IMR-90 (cell line): ENCODE measurements at regions not wholly inside any gene's neighbourhood (a gene's known extent, or its start where the extent isn't known, plus 50 kb on each side); places are given as distances from the start of the nearest gene placed in this dataset.

ENCODE experiments used
- ATAC-seq: fragments of 200-7000 bp; cut with Tn5 transposase; 2 replicates; pipeline ENCODE4 v1.9.1; 2020; ENCODE audit warnings: low read depth, mild to moderate bottlenecking, moderate library complexity
- BruUV-seq: library from RNA; stranded (reverse); fragments of 400-500 nt; replicated peaks from 2 replicates; lab custom pipeline; 2021; lab: Mats Ljungman, UMichigan
- CTCF ChIA-PET: fragments of 300-600 bp; formaldehyde crosslinking; extraction: SDS; loops from one replicate; lab custom pipeline; 2021; ENCODE audit warnings: antibody characterized with exemption; lab: Yijun Ruan, JAX
- POLR2A ChIA-PET: fragments of 300-600 bp; sonication (Branson Sonifier 250); formaldehyde crosslinking; loops from one replicate; lab custom pipeline; 2022; ENCODE audit warnings: antibody characterized with exemption; ENCODE audit not compliant: unreplicated experiment; lab: Charles Lee
- DNase-seq: peaks from one replicate; pipeline ENCODE4 v3.0.0; 2013
- H2AFZ ChIP-seq: replicated peaks from 2 replicates; pipeline ENCODE3; 2013; ENCODE audit warnings: low read length, mild to moderate bottlenecking; ENCODE audit not compliant: poor library complexity
- H2AK5ac ChIP-seq: 2 replicates; pipeline ENCODE4 v1.6.1; 2013; ENCODE audit warnings: low read depth, low read length, inconsistent platforms
- H2AK9ac ChIP-seq: replicated peaks from 2 replicates; pipeline ENCODE3; 2013; ENCODE audit warnings: mild to moderate bottlenecking, low read depth, low read length, moderate library complexity; ENCODE audit not compliant: poor library complexity
- H2BK120ac ChIP-seq: 2 replicates; pipeline ENCODE4 v1.6.1; 2013; ENCODE audit warnings: low read depth, low read length, inconsistent platforms
- H2BK15ac ChIP-seq: 3 replicates; pipeline ENCODE4 v1.6.1; 2013; ENCODE audit warnings: low read depth, low read length, inconsistent platforms
- H2BK20ac ChIP-seq: 2 replicates; pipeline ENCODE4 v1.6.1; 2013; ENCODE audit warnings: low read depth, mild to moderate bottlenecking, inconsistent platforms, low read length, moderate library complexity
- H2BK5ac ChIP-seq: 2 replicates; pipeline ENCODE4 v1.6.1; 2013; ENCODE audit warnings: mild to moderate bottlenecking, low read depth, low read length, inconsistent platforms; ENCODE audit not compliant: poor library complexity, severe bottlenecking
- H3K14ac ChIP-seq: replicated peaks from 2 replicates; pipeline ENCODE4 v1.6.1; 2013; ENCODE audit warnings: low read depth, low read length, inconsistent platforms
- H3K18ac ChIP-seq: 2 replicates; pipeline ENCODE4 v1.6.1; 2013; ENCODE audit warnings: low read depth, low read length, control low read depth
- H3K23ac ChIP-seq: 2 replicates; pipeline ENCODE4 v1.6.1; 2013; ENCODE audit warnings: low read depth, low read length, inconsistent platforms
- H3K27ac ChIP-seq: 2 replicates; pipeline ENCODE4 v1.5.1; 2013; ENCODE audit warnings: mild to moderate bottlenecking, control low read depth, low read length; ENCODE audit not compliant: insufficient read depth
- H3K27me3 ChIP-seq: 2 replicates; pipeline ENCODE4 v1.6.1; 2013; ENCODE audit warnings: low read length; ENCODE audit not compliant: control insufficient read depth, insufficient read depth
- H3K36me3 ChIP-seq: 2 replicates; pipeline ENCODE4 v1.6.1; 2013; ENCODE audit warnings: low read length, mixed read lengths; ENCODE audit not compliant: control insufficient read depth, insufficient read depth
- H3K4ac ChIP-seq: 2 replicates; pipeline ENCODE4 v1.6.1; 2013; ENCODE audit warnings: low read depth, low read length, inconsistent platforms
- H3K4me1 ChIP-seq: 2 replicates; pipeline ENCODE4 v1.6.1; 2013; ENCODE audit warnings: low read length, mixed read lengths; ENCODE audit not compliant: control insufficient read depth, insufficient read depth
- H3K4me2 ChIP-seq: 2 replicates; pipeline ENCODE4 v1.6.1; 2013; ENCODE audit warnings: low read depth, mild to moderate bottlenecking, control low read depth, low read length, moderate library complexity
- H3K4me3 ChIP-seq: 2 replicates; pipeline ENCODE4 v1.5.1; 2013; ENCODE audit warnings: low read depth, mild to moderate bottlenecking, control low read depth, low read length, moderate library complexity; ENCODE audit not compliant: insufficient read depth
- H3K56ac ChIP-seq: 2 replicates; pipeline ENCODE4 v1.6.1; 2013; ENCODE audit warnings: low read length, inconsistent platforms; ENCODE audit not compliant: insufficient read depth; ENCODE audit errors: extremely low read depth
- H3K79me1 ChIP-seq, 2 experiments: 2 replicates each; pipeline ENCODE4 v1.6.1; 2013; ENCODE audit warnings: low read length in 2 of 2, inconsistent platforms in 1 of 2, low read depth in 1 of 2
- H3K9ac ChIP-seq: 2 replicates; pipeline ENCODE4 v1.6.1; 2013; ENCODE audit warnings: low read depth, low read length, control low read depth
- H3K9me1 ChIP-seq: 2 replicates; pipeline ENCODE4 v1.6.1; 2013; ENCODE audit warnings: low read length, inconsistent platforms; ENCODE audit not compliant: insufficient read depth
- H3K9me3 ChIP-seq: 2 replicates; pipeline ENCODE4 v1.6.1; 2013; ENCODE audit warnings: low read length; ENCODE audit not compliant: control insufficient read depth, insufficient read depth
- H4K20me1 ChIP-seq: 2 replicates; pipeline ENCODE4 v1.6.1; 2013; ENCODE audit warnings: low read length, inconsistent platforms; ENCODE audit not compliant: insufficient read depth
- H4K5ac ChIP-seq: 2 replicates; pipeline ENCODE4 v1.6.1; 2013; ENCODE audit warnings: mild to moderate bottlenecking, low read depth, low read length, control low read depth
- H4K8ac ChIP-seq, 2 experiments: 2 replicates each; pipeline ENCODE4 v1.6.1; 2013; ENCODE audit warnings: low read depth in 2 of 2, low read length in 2 of 2, control low read depth in 1 of 2, inconsistent platforms in 1 of 2
- H4K91ac ChIP-seq: 2 replicates; pipeline ENCODE4 v1.6.1; 2013; ENCODE audit warnings: low read depth, low read length, inconsistent platforms; ENCODE audit not compliant: insufficient read depth
- BHLHE40 ChIP-seq: fragments of 150-350 bp; IDR thresholded peaks from 2 replicates; pipeline ENCODE4 v1.6.1; 2016; ENCODE audit warnings: mild to moderate bottlenecking, low read depth, low read length
- CEBPB ChIP-seq: IDR thresholded peaks from 2 replicates; pipeline ENCODE4 v1.6.1; 2012; ENCODE audit warnings: low read depth, low read length, improper control_type of control experiment
- CHD1 ChIP-seq: IDR thresholded peaks from 2 replicates; pipeline ENCODE4 v1.6.1; 2012; ENCODE audit warnings: low read depth, low read length, improper control_type of control experiment
- CTCF ChIP-seq: conservative IDR thresholded peaks from 2 replicates; pipeline ENCODE4 v1.5.1; 2012; ENCODE audit warnings: mild to moderate bottlenecking, low read depth, low read length, improper control_type of control experiment
- ELK1 ChIP-seq: fragments of 150-350 bp; IDR thresholded peaks from 2 replicates; pipeline ENCODE4 v1.6.1; 2016; ENCODE audit warnings: low read depth, mild to moderate bottlenecking, low read length, moderate library complexity, borderline replicate concordance
- FOS ChIP-seq: fragments of 150-350 bp; IDR thresholded peaks from 2 replicates; pipeline ENCODE4 v1.6.1; 2016; ENCODE audit warnings: low read depth, low read length
- MAFK ChIP-seq: IDR thresholded peaks from 2 replicates; pipeline ENCODE4 v1.6.1; 2012; ENCODE audit warnings: low read depth, low read length, improper control_type of control experiment
- MAZ ChIP-seq: IDR thresholded peaks from 2 replicates; pipeline ENCODE4 v1.6.1; 2012; ENCODE audit warnings: low read depth, mild to moderate bottlenecking, low read length, improper control_type of control experiment, moderate library complexity, borderline replicate concordance
- MXI1 ChIP-seq: IDR thresholded peaks from 2 replicates; pipeline ENCODE4 v1.6.1; 2012; ENCODE audit warnings: low read depth, mild to moderate bottlenecking, low read length, moderate library complexity, borderline replicate concordance
- NFE2L2 ChIP-seq: fragments of 150-350 bp; IDR thresholded peaks from 2 replicates; pipeline ENCODE4 v1.6.1; 2016; ENCODE audit warnings: low read depth, mild to moderate bottlenecking, low read length
- POLR2A ChIP-seq: IDR thresholded peaks from 2 replicates; pipeline ENCODE4 v1.6.1; 2012; ENCODE audit warnings: mild to moderate bottlenecking, low read depth, low read length
- RAD21 ChIP-seq: IDR thresholded peaks from 2 replicates; pipeline ENCODE4 v1.6.1; 2012; ENCODE audit warnings: low read length, improper control_type of control experiment
- RCOR1 ChIP-seq: IDR thresholded peaks from 2 replicates; pipeline ENCODE4 v1.6.1; 2012; ENCODE audit warnings: mild to moderate bottlenecking, low read length, improper control_type of control experiment; ENCODE audit not compliant: insufficient replicate concordance
- RFX5 ChIP-seq: IDR thresholded peaks from 2 replicates; pipeline ENCODE4 v1.8.0; 2012; ENCODE audit warnings: low read depth, mild to moderate bottlenecking, low read length, moderate library complexity
- SMC3 ChIP-seq: fragments of 150-350 bp; IDR thresholded peaks from 2 replicates; pipeline ENCODE4 v1.6.1; 2016; ENCODE audit warnings: low read depth, mild to moderate bottlenecking, antibody characterized with exemption, low read length, moderate library complexity
- USF2 ChIP-seq: fragments of 150-350 bp; IDR thresholded peaks from 2 replicates; pipeline ENCODE4 v1.6.1; 2017; ENCODE audit warnings: mild to moderate bottlenecking, antibody characterized with exemption, low read length, low read depth
- WGBS, 2 experiments: methylation state at CpG; one replicate each; pipeline versions ENCODE4 v1.1.5 to v1.1.7; 2013; ENCODE audit warnings: missing lambda C conversion rate in 2 of 2; ENCODE audit not compliant: insufficient read length in 1 of 2; ENCODE audit errors: extremely low coverage in 2 of 2; 5-methylcytosine and 5-hydroxymethylcytosine counted together
- dilution Hi-C: fragments of 300-500 bp; cut with HindIII; formaldehyde crosslinking; loops from one replicate; pipeline ENCODE4 v1.14.3; 2018; ENCODE audit warnings: low sequenced_read_pairs; ENCODE audit not compliant: unreplicated experiment
- in situ Hi-C: fragments of 300-500 bp; cut with MboI; formaldehyde crosslinking; loops from 3 replicates; pipeline ENCODE4 v1.14.3; 2019; ENCODE audit warnings: low sequenced_read_pairs, inconsistent platforms, mixed read lengths
- intact Hi-C: fragments of 100-400 bp; cut with micrococcal nuclease; formaldehyde crosslinking; loops from 2 replicates; pipeline ENCODE4 v1.10.0; 2022

GRCh38 chr4:125550769-125551168, 236.0 kb downstream of the FAT4 start:
- Histone ChIP-seq H2BK5ac (no peak overlapping the region), H2AK9ac (no peak overlapping the region), H2BK120ac (no peak overlapping the region), H3K4me2 (no peak overlapping the region), H4K91ac (no peak overlapping the region), H3K4ac (no peak overlapping the region), H3K27ac (no peak overlapping the region), H3K23ac (no peak overlapping the region), H3K36me3 (no peaks in the 10 kb centered on the region), H2BK20ac (no peak overlapping the region), H2BK15ac (no peak overlapping the region), H4K20me1 (no peaks in the 10 kb centered on the region), H3K79me1 (no peaks in the 10 kb centered on the region), H3K9me1 (no peaks in the 10 kb centered on the region), H3K4me1 (peaks cover 2% of the 10 kb centered on the region; the same call in 1 of the 2 replicates), H3K27me3 (no peaks in the 10 kb centered on the region), H4K8ac (no peak overlapping the region), H3K18ac (no peak overlapping the region), H3K56ac (no peak overlapping the region), H2AFZ (no peak overlapping the region), H3K4me3 (no peak overlapping the region), H3K9ac (no peak overlapping the region), H4K5ac (no peak overlapping the region), H2AK5ac (no peak overlapping the region), H3K9me3 (no peaks in the 10 kb centered on the region), H3K14ac (no peak overlapping the region)
- CTCF ChIA-PET: no interaction called here
- dilution Hi-C loops (no loop called here), in situ Hi-C loops (no loop called here), intact Hi-C loops (no loop called here)
- POLR2A ChIA-PET: no interaction called here
- TF ChIP-seq SMC3 (no peak), CHD1 (no peak), BHLHE40 (no peak), MAZ (no peak), RFX5 (no peak), POLR2A (no peak), USF2 (no peak), MXI1 (no peak), FOS (no peak), ELK1 (no peak), RAD21 (no peak), CTCF (no peak), CEBPB (no peak), NFE2L2 (no peak), MAFK (no peak), RCOR1 (no peak)
- DNase-seq (no peak), ATAC-seq (no peak)
- no CpG with 5 or more reads among the region's 5 CpGs for WGBS, 2 experiments
- BruUV-seq: no TSS peak
